Fibroblast of pulmonary artery (primary cell): ENCODE measurements at regions not wholly inside any gene's neighbourhood (a gene's known extent, or its start where the extent isn't known, plus 50 kb on each side); places are given as distances from the start of the nearest gene placed in this dataset.

Experiments used
- DNase-seq: peaks from one replicate; pipeline ENCODE4 v3.0.0-alpha.2; 2010; ENCODE audit warnings: low read depth
- H3K4me3 ChIP-seq: replicated peaks from 2 replicates; pipeline ENCODE4 v1.5.1; 2011; ENCODE audit warnings: low read depth, mild to moderate bottlenecking, control low read depth, low read length, moderate library complexity
- TF ChIP-seq, protein P1 (sequence below): IDR thresholded peaks from 2 replicates; pipeline ENCODE4 v1.5.1; 2011; ENCODE audit warnings: mild to moderate bottlenecking, control low read depth, low read length, inconsistent platforms; ENCODE audit errors: missing control alignments

DNA sequence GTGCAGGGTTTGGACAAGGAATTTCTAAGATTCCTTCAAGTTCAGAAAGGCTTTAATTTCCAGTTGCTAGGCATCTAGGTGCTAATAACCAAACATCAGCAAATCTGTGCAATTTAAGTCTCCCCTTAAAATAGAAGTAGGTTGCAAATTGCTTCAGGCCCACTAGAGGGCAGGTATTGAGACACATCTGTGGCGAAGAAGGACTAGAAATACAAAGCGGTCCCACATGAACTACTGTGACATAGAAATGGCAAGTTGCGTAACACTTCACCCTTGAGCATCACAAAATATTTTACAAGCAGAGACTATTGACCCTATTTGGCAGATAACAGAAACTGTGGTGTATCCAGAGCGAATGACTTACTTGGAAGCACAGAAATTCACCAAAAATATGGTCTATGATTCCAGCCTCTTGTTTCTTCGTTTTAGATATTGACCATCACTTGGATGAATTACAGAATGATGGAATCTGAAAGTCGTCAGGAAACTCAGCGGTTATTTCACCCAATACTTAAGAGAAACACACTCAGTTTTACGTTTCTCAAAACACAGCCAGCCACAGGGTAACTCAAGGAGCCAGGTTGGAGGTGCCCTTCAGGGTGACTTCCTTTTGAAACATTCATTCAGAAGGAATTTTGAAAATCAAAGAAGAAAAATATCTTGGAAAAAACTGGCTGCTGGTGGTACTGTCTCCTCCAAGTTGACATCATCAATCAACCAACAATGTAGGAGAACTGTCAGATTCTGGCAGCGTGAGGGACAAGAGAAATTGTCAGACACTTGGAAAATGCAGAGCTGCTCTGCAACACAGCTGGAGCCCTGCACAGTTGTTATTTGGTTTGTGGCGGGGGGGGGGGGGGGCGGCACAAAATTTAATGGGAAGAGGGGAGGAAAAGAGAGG, 256.3 kb upstream of the MINDY3 start:
- peak; percentile 39 for DNase-seq
- TF ChIP-seq, protein P1, sequence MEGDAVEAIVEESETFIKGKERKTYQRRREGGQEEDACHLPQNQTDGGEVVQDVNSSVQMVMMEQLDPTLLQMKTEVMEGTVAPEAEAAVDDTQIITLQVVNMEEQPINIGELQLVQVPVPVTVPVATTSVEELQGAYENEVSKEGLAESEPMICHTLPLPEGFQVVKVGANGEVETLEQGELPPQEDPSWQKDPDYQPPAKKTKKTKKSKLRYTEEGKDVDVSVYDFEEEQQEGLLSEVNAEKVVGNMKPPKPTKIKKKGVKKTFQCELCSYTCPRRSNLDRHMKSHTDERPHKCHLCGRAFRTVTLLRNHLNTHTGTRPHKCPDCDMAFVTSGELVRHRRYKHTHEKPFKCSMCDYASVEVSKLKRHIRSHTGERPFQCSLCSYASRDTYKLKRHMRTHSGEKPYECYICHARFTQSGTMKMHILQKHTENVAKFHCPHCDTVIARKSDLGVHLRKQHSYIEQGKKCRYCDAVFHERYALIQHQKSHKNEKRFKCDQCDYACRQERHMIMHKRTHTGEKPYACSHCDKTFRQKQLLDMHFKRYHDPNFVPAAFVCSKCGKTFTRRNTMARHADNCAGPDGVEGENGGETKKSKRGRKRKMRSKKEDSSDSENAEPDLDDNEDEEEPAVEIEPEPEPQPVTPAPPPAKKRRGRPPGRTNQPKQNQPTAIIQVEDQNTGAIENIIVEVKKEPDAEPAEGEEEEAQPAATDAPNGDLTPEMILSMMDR = peak; percentile 54
- H3K4me3 ChIP-seq = no peak overlapping the region

DNA sequence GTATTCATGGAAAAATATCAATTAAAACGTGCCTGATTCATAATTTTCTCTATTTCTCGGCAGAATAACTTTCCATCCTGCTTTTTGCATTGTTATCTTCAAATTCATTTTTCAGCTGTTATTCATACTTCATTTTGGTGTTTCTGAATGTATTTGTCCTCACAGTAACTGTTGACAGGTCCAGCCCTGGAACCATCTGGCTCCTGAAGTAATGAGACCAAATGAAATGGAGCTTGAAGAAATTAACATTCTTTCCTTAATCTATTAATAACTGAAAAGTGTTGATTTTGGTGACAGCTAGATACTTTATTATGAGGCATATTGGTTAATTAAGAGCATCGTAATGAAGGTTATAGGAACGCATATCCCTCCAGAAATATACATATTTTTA, 257.0 kb upstream of the MINDY3 start:
- TF ChIP-seq, protein P1 = no peak
- no peak for DNase-seq
- H3K4me3 ChIP-seq = no peak overlapping the region

DNA sequence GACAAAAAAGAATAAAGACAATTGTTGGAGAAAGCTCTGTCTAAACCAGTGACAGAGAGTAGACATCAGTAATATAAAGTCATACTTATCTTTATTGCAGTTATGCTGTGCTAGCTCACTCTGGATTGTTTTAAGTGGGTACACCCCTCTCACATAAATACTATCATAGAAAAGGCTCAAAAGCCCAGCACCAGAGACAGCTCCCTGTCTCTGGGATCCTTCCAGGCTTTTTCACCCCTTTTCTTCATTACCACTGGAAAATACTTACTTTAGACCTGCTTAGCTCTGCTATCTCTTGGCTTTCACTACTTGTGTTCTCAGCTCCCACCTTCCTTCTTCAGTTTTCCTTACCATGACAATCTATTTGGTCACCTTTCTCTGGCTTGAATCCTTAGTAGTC, 259.1 kb upstream of the MINDY3 start:
- TF ChIP-seq, protein P1 = no peak
- no peak overlapping the region for H3K4me3 ChIP-seq
- DNase-seq = no peak

DNA sequence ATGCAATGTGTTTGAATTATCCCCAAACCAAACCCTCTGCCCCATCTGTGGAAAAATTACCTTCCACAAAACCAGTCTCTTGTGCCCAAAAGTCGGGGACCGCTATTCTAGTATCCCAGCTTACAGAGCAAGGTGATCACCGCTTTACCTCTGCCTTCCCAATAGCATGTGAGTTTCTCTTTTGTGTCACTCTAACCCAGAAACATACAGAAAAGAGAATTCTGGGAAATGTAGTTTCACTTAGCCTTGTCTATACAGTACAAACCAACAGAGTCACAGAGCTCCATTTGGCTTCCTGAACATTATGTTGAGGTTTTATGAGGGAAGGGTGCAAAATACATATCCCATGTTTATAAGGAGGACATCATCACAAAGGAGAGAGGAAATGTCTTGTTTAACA, 260.3 kb upstream of the MINDY3 start:
- no peak overlapping the region for H3K4me3 ChIP-seq
- no peak for DNase-seq
- TF ChIP-seq, protein P1 = no peak

DNA sequence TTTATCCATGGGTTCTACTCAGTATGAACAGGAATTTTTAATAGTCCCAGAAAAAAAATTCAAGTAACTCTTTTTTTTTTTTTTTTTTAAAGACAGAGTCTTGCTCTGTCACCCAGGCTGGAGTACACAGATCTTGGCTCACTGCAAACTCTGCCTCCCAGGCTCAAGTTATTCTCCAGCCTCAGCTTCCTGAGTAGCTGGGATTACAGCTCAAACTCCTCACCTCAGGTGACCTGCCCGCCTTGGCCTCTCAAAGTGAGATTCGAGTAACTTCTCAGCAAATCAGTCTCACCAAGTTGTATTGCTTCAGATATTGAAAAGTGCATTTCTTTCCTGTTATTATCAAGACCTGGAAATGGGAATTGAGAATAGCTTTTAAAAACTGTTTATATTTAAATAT, 281.2 kb upstream of the MINDY3 start:
- no peak overlapping the region for H3K4me3 ChIP-seq
- DNase-seq = no peak
- TF ChIP-seq, protein P1 = no peak

DNA sequence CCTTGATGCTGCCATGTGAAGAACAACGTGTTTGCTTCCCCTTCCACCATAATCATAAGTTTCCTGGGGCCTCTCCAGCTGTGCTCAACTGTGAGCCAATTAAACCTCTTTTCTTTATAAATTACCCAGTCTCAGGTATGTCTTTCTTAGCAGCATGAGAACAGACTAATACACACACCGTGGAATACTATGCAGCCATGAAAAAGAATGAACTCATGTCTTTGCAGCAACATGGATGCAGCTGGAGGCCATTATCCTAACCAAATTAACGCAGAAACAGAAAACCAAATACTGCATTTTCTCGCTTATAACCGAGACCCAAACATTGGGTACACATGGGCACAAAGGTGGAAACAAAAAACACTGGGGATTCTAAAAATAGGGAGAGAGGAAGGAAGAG, 286.7 kb upstream of the MINDY3 start:
- no peak overlapping the region for H3K4me3 ChIP-seq
- TF ChIP-seq, protein P1 = no peak
- DNase-seq = no peak

DNA sequence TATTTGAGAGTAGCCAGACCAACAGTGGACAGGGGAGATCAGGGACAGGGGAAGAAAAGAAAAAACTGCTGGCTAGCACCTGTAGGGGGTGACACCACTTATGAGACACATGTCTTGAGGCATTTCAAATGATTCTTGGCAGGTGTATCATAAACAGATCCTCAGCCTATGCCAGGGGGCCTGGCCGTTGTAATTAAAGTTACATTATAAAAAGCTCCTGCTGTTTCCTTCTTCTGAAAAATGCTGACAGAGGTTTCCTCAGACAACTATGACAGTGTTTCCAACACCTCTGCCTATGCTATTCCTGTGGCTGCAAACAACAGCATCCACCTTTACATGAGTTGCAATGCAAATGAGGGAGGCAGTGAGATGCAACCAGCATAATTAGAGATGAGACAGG, 281.0 kb upstream of the PTER start:
- DNase-seq = no peak
- TF ChIP-seq, protein P1 = no peak
- no peak overlapping the region for H3K4me3 ChIP-seq
